ENCODE measurements at regions not wholly inside any gene's neighbourhood (a gene's known extent, or its start where the extent isn't known, plus 50 kb on each side); places are given as distances from the start of the nearest gene placed in this dataset.

GRCh38 chr11:69966583-69966835 lies 111.6 kb upstream of the ANO1 start:
- H3K18ac ChIP-seq (ENCODE audit: insufficient read length, low read depth, low read length) = no peak overlapping the region
- peaks cover 0 to 8% of the 10 kb centered on the region in 2 experiments; a peak in 1 of 5 replicates for H3K9me3 Mint-ChIP-seq
- no peak overlapping the region for H3K4me3 Mint-ChIP-seq
- no peak overlapping the region for H3K23ac ChIP-seq (ENCODE audit: insufficient read length, low read depth, low read length)
- no peak overlapping the region for H2BK12ac ChIP-seq (ENCODE audit: insufficient read length, low read depth, low read length)
- no peaks in the 10 kb centered on the region for H3K9me3 ChIP-seq (ENCODE audit: control insufficient read depth, low read depth, low read length)
- no peak overlapping the region for H4K5ac ChIP-seq (ENCODE audit: insufficient read length, low read depth, low read length)
- no peak overlapping the region for H3K56ac ChIP-seq (ENCODE audit: insufficient read length, low read depth, low read length)
- H4K20me1 ChIP-seq (ENCODE audit: control insufficient read depth, insufficient read depth, insufficient read length) = no peaks in the 10 kb centered on the region
- no peaks in the 10 kb centered on the region; the same call in none of the 2 replicates for H3K4me1 ChIP-seq (ENCODE audit: insufficient read depth, low read length)
- no peak overlapping the region for H3K4me2 ChIP-seq (ENCODE audit: insufficient read depth, insufficient read length, low read length)
- peaks cover 39 to 46% of the 10 kb centered on the region in 2 experiments for H3K4me1 Mint-ChIP-seq
- no peak overlapping the region for H3K27ac Mint-ChIP-seq
- DNase-seq = no peak
- no peak overlapping the region for H3T11ph ChIP-seq (ENCODE audit: low read length)
- no peaks in the 10 kb centered on the region for H3K79me1 ChIP-seq (ENCODE audit: insufficient read depth, low read depth, low read length, poor library complexity, severe bottlenecking)
- no peak overlapping the region for H3K27ac ChIP-seq (ENCODE audit: insufficient read length, low read depth, low read length)
- H3K4ac ChIP-seq (ENCODE audit: low read depth, low read length) = no peak overlapping the region
- H3K9ac ChIP-seq (ENCODE audit: extremely low read depth, insufficient read length, low read length) = no peak overlapping the region
- no CpG with 5 or more reads among the region's 4 CpGs for WGBS (ENCODE audit: extremely low coverage, insufficient read length, low lambda C conversion rate)
- H4K8ac ChIP-seq (replicated peaks; ENCODE audit: insufficient read length, low read depth, low read length) = no peak overlapping the region
- H3K27me3 ChIP-seq (ENCODE audit: insufficient read depth, low read length) = no peaks in the 10 kb centered on the region
- no peaks in the 10 kb centered on the region for H3K79me2 ChIP-seq (ENCODE audit: insufficient read depth, low read length)
- H4K91ac ChIP-seq (ENCODE audit: insufficient read length, low read depth, low read length) = no peak overlapping the region
- no peak overlapping the region for H2BK120ac ChIP-seq (ENCODE audit: low read depth, low read length, poor library complexity, severe bottlenecking)
- H2AFZ ChIP-seq (ENCODE audit: low read length) = no peak overlapping the region
- no peak overlapping the region for H2BK15ac ChIP-seq (ENCODE audit: low read depth, low read length)
- no peak overlapping the region for H3K14ac ChIP-seq (ENCODE audit: insufficient read depth, low read length)
- no peaks in the 10 kb centered on the region for H3K23me2 ChIP-seq (ENCODE audit: insufficient read length, low read depth, low read length, poor library complexity, severe bottlenecking)
- H3K36me3 Mint-ChIP-seq (ENCODE audit: insufficient read depth in 1 of 3, low read depth in 3 of 3) = 0 out of 7 replicates have a peak, but pooled peaks cover 0 to 4% (median 0%) of the 10 kb centered on the region in 3 experiments
- TF ChIP-seq CTCF (conservative IDR thresholded peaks at IDR 0.05) = no peak
- H2AK5ac ChIP-seq (ENCODE audit: insufficient read length, low read length) = no peak overlapping the region
- peaks cover 10% of the 10 kb centered on the region for H3K27me3 Mint-ChIP-seq (ENCODE audit: low read depth)
- H2BK5ac ChIP-seq (ENCODE audit: insufficient read length, low read length) = no peak overlapping the region
- no peak overlapping the region for H2BK20ac ChIP-seq (ENCODE audit: low read depth, low read length, poor library complexity, severe bottlenecking)
